HepG2 (cell line): ENCODE measurements at regions not wholly inside any gene's neighbourhood (a gene's known extent, or its start where the extent isn't known, plus 50 kb on each side); places are given as distances from the start of the nearest gene placed in this dataset.
A peak's percentile ranks its signal among the peaks of the same experiment; 100 is the strongest.
"Not testable (repeated sequence)": the region's sequence is repeated elsewhere in the genome, so short reads cannot be mapped to it uniquely, and the experiment has no call there.

Source experiments
- ATAC-seq: fragments of 200-7000 bp; cut with Tn5 transposase; 3 replicates; pipeline ENCODE4 v1.9.1; 2020; ENCODE audit warnings: mild to moderate bottlenecking, moderate library complexity
- BruUV-seq: library from RNA; stranded (reverse); fragments of 400-500 nt; replicated peaks from 2 replicates; lab custom pipeline; 2021; lab: Mats Ljungman, UMichigan
- CTCF ChIA-PET: fragments of 300-600 bp; formaldehyde crosslinking; extraction: SDS; loops from one replicate; lab custom pipeline; 2021; ENCODE audit warnings: low total read pairs, inconsistent platforms, low intra/inter-chr PET ratio; lab: Yijun Ruan, JAX
- POLR2A ChIA-PET: fragments of 350-600 bp; sonication (Branson Sonifier 250); formaldehyde crosslinking; loops from one replicate; lab custom pipeline; 2020; ENCODE audit warnings: antibody characterized with exemption, inconsistent platforms; lab: Yijun Ruan, JAX
- DNase-seq: peaks from one replicate; pipeline ENCODE4 v3.0.0-alpha.2; 2015; ENCODE audit warnings: low spot score
- FAIRE-seq: peaks from 3 replicates; lab custom pipeline; 2011; peaks lifted over from hg19 to GRCh38; lab: Jason Lieb, UNC
- H2AFZ ChIP-seq: one replicate; pipeline ENCODE4 v1.6.1; 2011; ENCODE audit warnings: low read length, inconsistent platforms
- H3K27ac ChIP-seq: fragments of 300-600 bp; 3 replicates; pipeline ENCODE4 v1.8.0; 2011; ENCODE audit warnings: mixed run types, mild to moderate bottlenecking, mixed read lengths, low read length, inconsistent platforms; ENCODE audit not compliant: insufficient read depth; ENCODE audit errors: extremely low read length
- H3K27me3 ChIP-seq, 2 experiments: fragments of 200-600 bp in 1 of 2; 2 replicates in 1 of 2; 3 replicates in 1 of 2; pipeline versions ENCODE4 v1.6.0 to v1.8.0; 2011; ENCODE audit warnings: low read length in 2 of 2, mild to moderate bottlenecking in 2 of 2, moderate library complexity in 2 of 2, inconsistent platforms in 1 of 2; ENCODE audit not compliant: insufficient read depth in 2 of 2, control insufficient read depth in 1 of 2
- H3K36me3 ChIP-seq, 2 experiments: fragments of 200-600 bp in 1 of 2; replicated peaks in 1 of 2; 2 replicates in 1 of 2; 3 replicates in 1 of 2; pipeline versions ENCODE4 v1.5.1 to v1.8.0; 2011; ENCODE audit warnings: low read length in 2 of 2, inconsistent platforms in 1 of 2; ENCODE audit not compliant: insufficient read depth in 2 of 2, control insufficient read depth in 1 of 2
- H3K4me1 ChIP-seq: 2 replicates; pipeline ENCODE4 v1.5.1; 2012; ENCODE audit warnings: low read length, inconsistent platforms; ENCODE audit not compliant: insufficient read depth
- H3K4me2 ChIP-seq: 2 replicates; pipeline ENCODE4 v1.6.0; 2011; ENCODE audit warnings: low read depth, low read length, inconsistent platforms
- H3K4me3 ChIP-seq, 3 experiments: fragments of 200-600 bp in 1 of 3; sonication (generic), shearing (Covaris generic) in 1 of 3; replicated peaks in 1 of 3; 2 replicates each; pipeline ENCODE4 v1.5.1; 2011 to 2016; ENCODE audit warnings: low read length in 3 of 3, inconsistent platforms in 2 of 3, low read depth in 2 of 3, mild to moderate bottlenecking in 2 of 3, control low read depth in 1 of 3, mixed read lengths in 1 of 3; ENCODE audit not compliant: insufficient read depth in 1 of 3
- H3K79me2 ChIP-seq: one replicate; pipeline ENCODE4 v1.6.1; 2011; ENCODE audit warnings: low read length, inconsistent platforms; ENCODE audit not compliant: insufficient read depth
- H3K9ac ChIP-seq: 2 replicates; pipeline ENCODE4 v1.6.0; 2011; ENCODE audit warnings: mild to moderate bottlenecking, low read depth, low read length, inconsistent platforms; ENCODE audit not compliant: insufficient read depth
- H3K9me3 ChIP-seq: 2 replicates; pipeline ENCODE4 v1.5.1; 2012; ENCODE audit warnings: mild to moderate bottlenecking, low read length
- H4K20me1 ChIP-seq: 2 replicates; pipeline ENCODE4 v1.6.0; 2011; ENCODE audit warnings: inconsistent platforms, mild to moderate bottlenecking, low read length, moderate library complexity; ENCODE audit not compliant: insufficient read depth
- DMAP1 ChIP-seq: IDR thresholded peaks from 2 replicates; pipeline ENCODE4 v1.6.1; 2016
- EZH2 ChIP-seq: conservative IDR thresholded peaks from 2 replicates; pipeline ENCODE4 v1.6.1; 2012; ENCODE audit warnings: mild to moderate bottlenecking, low read depth, low read length, moderate library complexity
- GTF2F1 ChIP-seq: fragments of 150-350 bp; IDR thresholded peaks from 2 replicates; pipeline ENCODE4 v1.6.1; 2014; ENCODE audit warnings: low read length
- KDM5B ChIP-seq: sonication (generic); formaldehyde crosslinking; IDR thresholded peaks from 2 replicates; pipeline ENCODE4 v1.4.0; 2020; ENCODE audit warnings: missing genetic modification reagents, mild to moderate bottlenecking, borderline replicate concordance
- MAFK ChIP-seq, 2 experiments: IDR thresholded peaks in 1 of 2; conservative IDR thresholded peaks in 1 of 2; 2 replicates each; pipeline ENCODE4 v1.6.1; 2011; ENCODE audit warnings: improper control_type of control experiment in 2 of 2, low read length in 2 of 2
- NFE2L1 ChIP-seq: sonication (generic); formaldehyde crosslinking; IDR thresholded peaks from 2 replicates; pipeline ENCODE4 v1.4.0; 2020; ENCODE audit warnings: missing genetic modification reagents, mild to moderate bottlenecking, borderline replicate concordance
- TBX3 ChIP-seq: fragments of 450-650 bp; IDR thresholded peaks from 2 replicates; pipeline ENCODE4 v1.6.1; 2017; ENCODE audit warnings: antibody characterized with exemption, mild to moderate bottlenecking, inconsistent platforms, borderline replicate concordance
- TRIM24 ChIP-seq: sonication (generic); formaldehyde crosslinking; IDR thresholded peaks from 2 replicates; pipeline ENCODE4 v1.8.0; 2022; ENCODE audit warnings: mild to moderate bottlenecking, missing genetic modification reagents
- ZC3H13 ChIP-seq: sonication (generic); formaldehyde crosslinking; IDR thresholded peaks from 2 replicates; pipeline ENCODE4 v1.8.1; 2023; ENCODE audit warnings: mild to moderate bottlenecking, missing genetic modification reagents, moderate library complexity
- ZNF274 ChIP-seq: sonication (generic); formaldehyde crosslinking; IDR thresholded peaks from 2 replicates; pipeline ENCODE4 v1.5.1; 2020; ENCODE audit warnings: mild to moderate bottlenecking, missing genetic modification reagents
- ZNF549 ChIP-seq: sonication (generic); formaldehyde crosslinking; IDR thresholded peaks from 2 replicates; pipeline ENCODE4 v1.5.0; 2020; ENCODE audit warnings: missing genetic modification reagents
- ZNF563 ChIP-seq: sonication (generic); formaldehyde crosslinking; IDR thresholded peaks from 2 replicates; pipeline ENCODE4 v1.8.0; 2022; ENCODE audit warnings: mild to moderate bottlenecking, moderate library complexity, missing genetic modification reagents
- ZNF607 ChIP-seq: sonication (generic); formaldehyde crosslinking; IDR thresholded peaks from 2 replicates; pipeline ENCODE4 v1.5.1; 2020; ENCODE audit warnings: missing genetic modification reagents, mild to moderate bottlenecking, borderline replicate concordance
- WGBS: methylation state at CpG from one replicate; pipeline ENCODE4 v1.1.6; 2017; ENCODE audit warnings: low lambda C conversion rate; 5-methylcytosine and 5-hydroxymethylcytosine counted together
- in situ Hi-C: cut with HindIII; loops from 2 replicates; pipeline ENCODE4 v1.10.0; 2017; ENCODE audit warnings: low pct_unique_long_range_greater_than_20kb; ENCODE audit not compliant: extremely low pct_ligation_motif_present
- intact Hi-C: fragments of 100-400 bp; cut with micrococcal nuclease; formaldehyde crosslinking; loops from one replicate; pipeline ENCODE4 v1.10.0; 2022; ENCODE audit not compliant: unreplicated experiment
- TF ChIP-seq, protein P1 (sequence below): IDR thresholded peaks from 2 replicates; pipeline ENCODE4 v1.6.1; 2016
- TF ChIP-seq, protein P2 (sequence below): sonication (generic); formaldehyde crosslinking; IDR thresholded peaks from 2 replicates; pipeline ENCODE4 v1.5.0; 2020; ENCODE audit warnings: mild to moderate bottlenecking, missing genetic modification reagents, moderate library complexity

DNA sequence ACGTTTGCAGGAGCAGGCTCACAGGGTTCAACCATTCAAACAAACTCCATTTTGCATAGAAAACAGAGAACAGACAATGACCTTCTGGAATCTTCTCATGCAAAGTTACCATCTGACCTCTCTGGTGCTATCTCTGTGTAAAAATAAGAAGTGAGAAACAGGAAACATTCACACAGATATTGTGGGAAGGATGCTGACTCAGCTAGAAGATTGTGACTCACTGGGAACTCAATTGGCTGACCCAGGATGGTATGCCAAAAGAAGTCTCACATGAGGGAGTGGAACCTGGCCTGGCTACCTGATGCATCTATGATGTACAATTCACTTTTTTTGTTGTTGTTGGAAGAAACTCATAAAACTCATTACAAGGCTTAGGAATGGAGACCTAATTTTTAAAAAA lies 61.1 kb upstream of the TBX18 start (continued):
- TF ChIP-seq GTF2F1: no peak
- no peak for TF ChIP-seq ZC3H13 (CRISPR knock-in tag)
- no peak for TF ChIP-seq KDM5B (CRISPR knock-in tag)
- TF ChIP-seq MAFK (conservative IDR thresholded peaks at IDR 0.05 in 1 of 2, IDR thresholded peaks at IDR 0.05 in 1 of 2; ENCODE audit: low read length in 2 of 2): peak; percentile 94 to 97
- no peak for TF ChIP-seq NFE2L1 (CRISPR knock-in tag)
- TF ChIP-seq ZNF607 (CRISPR knock-in tag): no peak

DNA sequence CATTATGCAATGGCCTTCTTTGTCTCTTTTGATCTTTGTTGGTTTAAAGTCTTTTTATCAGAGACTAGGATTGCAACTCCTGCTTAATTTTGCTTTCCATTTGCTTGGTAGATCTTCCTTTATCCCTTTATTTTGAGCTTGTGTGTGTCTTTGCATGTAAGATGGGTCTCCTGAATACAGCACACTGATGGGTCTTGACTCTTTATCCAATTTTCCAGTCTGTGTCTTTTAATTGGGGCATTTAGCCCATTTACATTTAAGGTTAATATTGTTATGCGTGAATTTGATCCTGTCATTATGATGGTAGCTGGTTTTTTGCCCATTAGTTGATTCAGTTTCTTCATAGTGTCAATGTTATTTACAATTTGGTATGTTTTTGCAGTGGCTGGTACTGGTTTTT lies 56.9 kb upstream of the TBX18 start:
- CTCF ChIA-PET, H3K27me3 ChIP-seq, ATAC-seq, BruUV-seq, POLR2A ChIA-PET, H3K4me2 ChIP-seq, intact Hi-C loops, H3K4me3 ChIP-seq, H2AFZ ChIP-seq, H3K4me1 ChIP-seq, H3K27ac ChIP-seq, H3K9ac ChIP-seq, H3K9me3 ChIP-seq, DNase-seq, H3K36me3 ChIP-seq, in situ Hi-C loops, H3K79me2 ChIP-seq, H4K20me1 ChIP-seq, FAIRE-seq: not testable (repeated sequence)
- WGBS: 4% methylated on average over 1 of the region's 1 CpG

DNA sequence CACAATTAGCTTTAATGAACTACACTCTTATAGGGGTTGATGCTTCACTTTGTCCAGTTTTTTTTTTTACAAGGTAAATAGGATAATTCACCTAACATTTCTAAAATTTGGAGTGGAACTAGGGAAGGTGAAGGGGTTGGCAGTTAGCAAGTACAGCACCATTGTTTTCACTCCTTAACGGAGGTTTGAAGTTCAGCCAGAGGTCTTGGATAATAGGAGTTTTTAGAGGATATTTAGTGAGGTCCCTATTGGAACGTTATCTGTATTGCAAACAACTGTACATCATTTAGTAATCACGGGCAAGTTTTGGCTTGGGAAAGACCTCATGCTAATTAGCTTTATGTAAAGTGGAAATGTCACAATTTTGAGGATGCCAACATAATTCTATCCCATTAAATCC lies 52.3 kb upstream of the TBX18 start:
- intact Hi-C loops: no loop called here
- BruUV-seq: no TSS peak
- Histone ChIP-seq H4K20me1 (no peaks in the 10 kb centered on the region), H3K27me3 (no peaks in the 10 kb centered on the region), H3K9me3 (no peaks in the 10 kb centered on the region), H3K4me3 (no peak overlapping the region), H3K36me3 (no peaks in the 10 kb centered on the region), H2AFZ (no peak overlapping the region), H3K79me2 (no peaks in the 10 kb centered on the region), H3K4me1 (no peaks in the 10 kb centered on the region), H3K4me2 (no peak overlapping the region), H3K9ac (no peak overlapping the region), H3K27ac (no peak overlapping the region)
- TF ChIP-seq TRIM24: no peak
- no peak for TF ChIP-seq ZNF274
- no peak for TF ChIP-seq TBX3
- no peak for TF ChIP-seq ZNF549 (CRISPR knock-in tag)
- no peak for TF ChIP-seq ZNF563 (CRISPR knock-in tag)
- TF ChIP-seq EZH2: no peak
- no peak for TF ChIP-seq DMAP1
- TF ChIP-seq, protein P1, sequence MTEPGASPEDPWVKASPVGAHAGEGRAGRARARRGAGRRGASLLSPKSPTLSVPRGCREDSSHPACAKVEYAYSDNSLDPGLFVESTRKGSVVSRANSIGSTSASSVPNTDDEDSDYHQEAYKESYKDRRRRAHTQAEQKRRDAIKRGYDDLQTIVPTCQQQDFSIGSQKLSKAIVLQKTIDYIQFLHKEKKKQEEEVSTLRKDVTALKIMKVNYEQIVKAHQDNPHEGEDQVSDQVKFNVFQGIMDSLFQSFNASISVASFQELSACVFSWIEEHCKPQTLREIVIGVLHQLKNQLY (CRISPR knock-in tag): no peak
- TF ChIP-seq, protein P2, sequence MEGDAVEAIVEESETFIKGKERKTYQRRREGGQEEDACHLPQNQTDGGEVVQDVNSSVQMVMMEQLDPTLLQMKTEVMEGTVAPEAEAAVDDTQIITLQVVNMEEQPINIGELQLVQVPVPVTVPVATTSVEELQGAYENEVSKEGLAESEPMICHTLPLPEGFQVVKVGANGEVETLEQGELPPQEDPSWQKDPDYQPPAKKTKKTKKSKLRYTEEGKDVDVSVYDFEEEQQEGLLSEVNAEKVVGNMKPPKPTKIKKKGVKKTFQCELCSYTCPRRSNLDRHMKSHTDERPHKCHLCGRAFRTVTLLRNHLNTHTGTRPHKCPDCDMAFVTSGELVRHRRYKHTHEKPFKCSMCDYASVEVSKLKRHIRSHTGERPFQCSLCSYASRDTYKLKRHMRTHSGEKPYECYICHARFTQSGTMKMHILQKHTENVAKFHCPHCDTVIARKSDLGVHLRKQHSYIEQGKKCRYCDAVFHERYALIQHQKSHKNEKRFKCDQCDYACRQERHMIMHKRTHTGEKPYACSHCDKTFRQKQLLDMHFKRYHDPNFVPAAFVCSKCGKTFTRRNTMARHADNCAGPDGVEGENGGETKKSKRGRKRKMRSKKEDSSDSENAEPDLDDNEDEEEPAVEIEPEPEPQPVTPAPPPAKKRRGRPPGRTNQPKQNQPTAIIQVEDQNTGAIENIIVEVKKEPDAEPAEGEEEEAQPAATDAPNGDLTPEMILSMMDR (CRISPR knock-in tag): no peak
- no peak for ATAC-seq
- WGBS: 2% methylated on average over 3 of the region's 3 CpGs
- ChIA-PET CTCF (no interaction called here), POLR2A (no interaction called here)
- in situ Hi-C loops: no loop called here
- DNase-seq: no peak
- FAIRE-seq: no peak
